Neural cell (in vitro differentiated cells): ENCODE measurements at regions not wholly inside any gene's neighbourhood (a gene's known extent, or its start where the extent isn't known, plus 50 kb on each side); places are given as distances from the start of the nearest gene placed in this dataset.

Experiments
- H2AFZ ChIP-seq: fragments of 200-600, 300-800 bp; sonication (generic), shearing (Covaris generic); 2 replicates; pipeline ENCODE4 v1.6.0; 2014; ENCODE audit warnings: low read depth, mild to moderate bottlenecking, antibody characterized with exemption, low read length, moderate library complexity
- H3F3A ChIP-seq: fragments of 200-600 bp; shearing (Covaris generic); 2 replicates; pipeline ENCODE4 v1.6.1; 2016; ENCODE audit warnings: mild to moderate bottlenecking, moderate library complexity, mixed read lengths, antibody characterized with exemption, low read length; ENCODE audit not compliant: insufficient read depth, poor library complexity, severe bottlenecking
- H3K27ac ChIP-seq: fragments of 200-600, 300-800 bp; sonication (generic), shearing (Covaris generic); 2 replicates; pipeline ENCODE4 v1.5.1; 2014; ENCODE audit warnings: mild to moderate bottlenecking, low read length, moderate library complexity
- H3K27me3 ChIP-seq: fragments of 300-800, 200-600 bp; sonication (generic), shearing (Covaris generic); 2 replicates; pipeline ENCODE4 v1.6.0; 2014; ENCODE audit warnings: mild to moderate bottlenecking, low read depth, low read length, moderate library complexity; ENCODE audit not compliant: insufficient read depth
- H3K36me3 ChIP-seq: fragments of 300-800, 200-600 bp; sonication (generic), shearing (Covaris generic); 2 replicates; pipeline ENCODE4 v1.5.1; 2014; ENCODE audit warnings: mild to moderate bottlenecking, antibody characterized with exemption, low read length, moderate library complexity; ENCODE audit not compliant: insufficient read depth
- H3K4me2 ChIP-seq: fragments of 300-800, 200-600 bp; sonication (generic), shearing (Covaris generic); 2 replicates; pipeline ENCODE4 v1.6.0; 2014; ENCODE audit warnings: mild to moderate bottlenecking, low read length
- H3K4me3 ChIP-seq: fragments of 300-800, 200-600 bp; sonication (generic), shearing (Covaris generic); 2 replicates; pipeline ENCODE4 v1.5.1; 2014; ENCODE audit warnings: mild to moderate bottlenecking, low read length, moderate library complexity
- H3K79me2 ChIP-seq: fragments of 200-600 bp; shearing (Covaris generic); replicated peaks from 2 replicates; pipeline ENCODE4 v1.6.0; 2014; ENCODE audit warnings: mild to moderate bottlenecking, low read length, moderate library complexity; ENCODE audit not compliant: insufficient read depth
- H3K9ac ChIP-seq: fragments of 300-800, 200-600 bp; sonication (generic), shearing (Covaris generic); 2 replicates; pipeline ENCODE4 v1.6.1; 2016; ENCODE audit warnings: mild to moderate bottlenecking, low read length, mixed read lengths
- H3K9me2 ChIP-seq: fragments of 200-600 bp; shearing (Covaris generic); 2 replicates; pipeline ENCODE4 v1.6.1; 2016; ENCODE audit warnings: mild to moderate bottlenecking, low read length, mixed read lengths; ENCODE audit not compliant: insufficient read depth
- H3K9me3 ChIP-seq: fragments of 200-600, 300-800 bp; sonication (generic), shearing (Covaris generic); 2 replicates; pipeline ENCODE4 v1.6.1; 2016; ENCODE audit warnings: mild to moderate bottlenecking, mixed run types, low read length, moderate library complexity, mixed read lengths
- H4K20me1 ChIP-seq: fragments of 200-600 bp; shearing (Covaris generic); 2 replicates; pipeline ENCODE4 v1.6.1; 2016; ENCODE audit warnings: mild to moderate bottlenecking, mixed run types; ENCODE audit not compliant: insufficient read depth
- EP300 ChIP-seq: fragments of 450-650 bp; conservative IDR thresholded peaks from 2 replicates; pipeline ENCODE4 v1.6.1; 2014; ENCODE audit warnings: antibody characterized with exemption, mild to moderate bottlenecking, moderate library complexity; ENCODE audit not compliant: poor library complexity, severe bottlenecking
- EZH2 ChIP-seq: fragments of 200-600, 300-800 bp; shearing (Covaris generic), sonication (generic); IDR thresholded peaks from 2 replicates; pipeline ENCODE4 v1.6.1; 2014; ENCODE audit warnings: antibody characterized with exemption, low read length, borderline replicate concordance, mild to moderate bottlenecking; ENCODE audit not compliant: insufficient read depth, poor library complexity, severe bottlenecking
- MXI1 ChIP-seq: fragments of 450-650 bp; conservative IDR thresholded peaks from 2 replicates; pipeline ENCODE4 v1.6.1; 2014; ENCODE audit warnings: antibody characterized with exemption, mild to moderate bottlenecking; ENCODE audit not compliant: poor library complexity, severe bottlenecking
- POLR2AphosphoS5 ChIP-seq: IDR thresholded peaks from 2 replicates; pipeline ENCODE4 v1.6.1; 2012
- RAD21 ChIP-seq: fragments of 450-650 bp; conservative IDR thresholded peaks from 2 replicates; pipeline ENCODE4 v1.6.1; 2014; ENCODE audit warnings: antibody characterized with exemption, mild to moderate bottlenecking, moderate library complexity
- SMC3 ChIP-seq: fragments of 450-650 bp; conservative IDR thresholded peaks from 2 replicates; pipeline ENCODE4 v1.6.1; 2014; ENCODE audit warnings: antibody characterized with exemption, mild to moderate bottlenecking, moderate library complexity; ENCODE audit not compliant: poor library complexity
- TAF1 ChIP-seq: IDR thresholded peaks from 2 replicates; pipeline ENCODE4 v1.6.1; 2012; ENCODE audit warnings: low read depth
- TF ChIP-seq, protein P1 (sequence below): IDR thresholded peaks from 2 replicates; pipeline ENCODE4 v1.6.1; 2012; ENCODE audit warnings: borderline replicate concordance
- TF ChIP-seq, protein P2 (sequence below): fragments of 450-650 bp; IDR thresholded peaks from 2 replicates; pipeline ENCODE4 v1.5.1; 2014; ENCODE audit warnings: antibody characterized with exemption, mild to moderate bottlenecking, moderate library complexity; ENCODE audit not compliant: poor library complexity, severe bottlenecking

DNA sequence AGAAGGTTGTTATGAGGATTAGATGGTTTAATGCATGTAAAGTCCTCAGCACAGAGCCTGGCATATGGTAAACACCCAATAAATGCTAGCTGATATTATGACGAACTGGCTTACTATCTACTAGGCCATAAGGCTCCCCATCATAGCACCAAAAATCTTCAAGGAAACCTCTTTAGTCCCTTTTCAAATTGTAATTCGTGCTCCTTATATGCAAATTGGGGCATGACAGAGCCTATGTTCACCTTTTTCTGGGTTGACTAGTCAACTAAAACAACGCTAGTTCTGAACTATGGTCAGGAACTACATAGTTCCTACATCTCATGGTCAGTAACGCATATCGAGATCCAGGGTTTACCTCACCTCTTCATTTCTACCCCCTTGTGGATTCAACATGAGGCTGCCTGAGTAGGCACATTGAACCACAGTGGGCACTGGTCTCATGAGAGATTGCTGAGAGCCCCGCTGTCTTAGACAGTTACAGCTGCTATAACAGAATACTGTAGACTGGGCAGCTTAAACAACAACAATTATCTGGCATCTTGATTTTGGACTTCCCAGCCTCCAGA lies 97.2 kb upstream of the TNFAIP3 start:
- H3K9me3 ChIP-seq: no peaks in the 10 kb centered on the region
- H3K4me2 ChIP-seq: no peak overlapping the region
- no peaks in the 10 kb centered on the region for H3K27me3 ChIP-seq
- H3K36me3 ChIP-seq: no peaks in the 10 kb centered on the region
- no peak overlapping the region for H3K9ac ChIP-seq
- H2AFZ ChIP-seq: no peak overlapping the region
- no peaks in the 10 kb centered on the region for H4K20me1 ChIP-seq
- no peaks in the 10 kb centered on the region for H3F3A ChIP-seq
- H3K27ac ChIP-seq: no peak overlapping the region
- H3K4me3 ChIP-seq: no peak overlapping the region
- H3K79me2 ChIP-seq: no peaks in the 10 kb centered on the region
- TF ChIP-seq, protein P1, sequence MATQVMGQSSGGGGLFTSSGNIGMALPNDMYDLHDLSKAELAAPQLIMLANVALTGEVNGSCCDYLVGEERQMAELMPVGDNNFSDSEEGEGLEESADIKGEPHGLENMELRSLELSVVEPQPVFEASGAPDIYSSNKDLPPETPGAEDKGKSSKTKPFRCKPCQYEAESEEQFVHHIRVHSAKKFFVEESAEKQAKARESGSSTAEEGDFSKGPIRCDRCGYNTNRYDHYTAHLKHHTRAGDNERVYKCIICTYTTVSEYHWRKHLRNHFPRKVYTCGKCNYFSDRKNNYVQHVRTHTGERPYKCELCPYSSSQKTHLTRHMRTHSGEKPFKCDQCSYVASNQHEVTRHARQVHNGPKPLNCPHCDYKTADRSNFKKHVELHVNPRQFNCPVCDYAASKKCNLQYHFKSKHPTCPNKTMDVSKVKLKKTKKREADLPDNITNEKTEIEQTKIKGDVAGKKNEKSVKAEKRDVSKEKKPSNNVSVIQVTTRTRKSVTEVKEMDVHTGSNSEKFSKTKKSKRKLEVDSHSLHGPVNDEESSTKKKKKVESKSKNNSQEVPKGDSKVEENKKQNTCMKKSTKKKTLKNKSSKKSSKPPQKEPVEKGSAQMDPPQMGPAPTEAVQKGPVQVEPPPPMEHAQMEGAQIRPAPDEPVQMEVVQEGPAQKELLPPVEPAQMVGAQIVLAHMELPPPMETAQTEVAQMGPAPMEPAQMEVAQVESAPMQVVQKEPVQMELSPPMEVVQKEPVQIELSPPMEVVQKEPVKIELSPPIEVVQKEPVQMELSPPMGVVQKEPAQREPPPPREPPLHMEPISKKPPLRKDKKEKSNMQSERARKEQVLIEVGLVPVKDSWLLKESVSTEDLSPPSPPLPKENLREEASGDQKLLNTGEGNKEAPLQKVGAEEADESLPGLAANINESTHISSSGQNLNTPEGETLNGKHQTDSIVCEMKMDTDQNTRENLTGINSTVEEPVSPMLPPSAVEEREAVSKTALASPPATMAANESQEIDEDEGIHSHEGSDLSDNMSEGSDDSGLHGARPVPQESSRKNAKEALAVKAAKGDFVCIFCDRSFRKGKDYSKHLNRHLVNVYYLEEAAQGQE: no peak
- no peak for TF ChIP-seq RAD21
- no peaks in the 10 kb centered on the region for H3K9me2 ChIP-seq

DNA sequence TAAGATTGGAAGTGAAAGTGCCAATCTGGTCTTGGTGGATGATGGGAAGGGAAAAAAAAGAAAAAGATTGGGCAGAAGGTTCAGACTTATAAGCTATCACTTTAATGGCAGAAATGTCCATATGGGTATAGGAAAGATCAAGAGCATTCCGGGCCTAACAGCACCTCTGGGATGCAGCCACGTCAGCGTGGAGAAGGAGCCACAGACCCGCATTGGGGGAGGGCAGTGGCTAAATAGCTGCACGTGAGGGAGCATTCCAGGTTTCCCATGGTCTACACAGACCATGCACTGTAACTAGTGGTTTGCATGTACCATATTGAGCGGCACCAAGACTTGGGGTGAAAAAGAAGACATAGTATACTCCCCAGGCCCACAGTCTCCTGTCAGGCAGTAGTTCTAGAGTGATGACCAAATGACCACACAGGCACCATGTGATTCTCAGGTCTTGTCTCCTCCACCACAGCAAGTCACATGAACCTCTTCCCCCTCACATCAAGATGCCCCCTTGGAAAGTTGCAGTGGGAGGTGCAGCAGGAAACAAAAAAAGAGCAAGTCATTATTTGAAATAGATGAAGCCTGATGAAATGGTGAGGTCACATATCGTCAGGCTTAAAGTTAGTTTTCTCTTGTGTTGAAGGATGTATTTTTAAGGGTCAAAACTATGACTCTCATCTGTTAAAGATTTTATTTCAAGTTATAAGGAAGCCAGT lies 94.4 kb upstream of the TNFAIP3 start:
- Histone ChIP-seq H3K36me3 (no peaks in the 10 kb centered on the region), H3K4me2 (no peak overlapping the region), H3K9me3 (no peaks in the 10 kb centered on the region), H3K4me3 (no peak overlapping the region), H3K79me2 (no peaks in the 10 kb centered on the region), H3K27me3 (no peaks in the 10 kb centered on the region), H3K9ac (no peak overlapping the region), H3K27ac (no peak overlapping the region), H3K9me2 (no peaks in the 10 kb centered on the region), H3F3A (no peaks in the 10 kb centered on the region), H4K20me1 (no peaks in the 10 kb centered on the region), H2AFZ (no peak overlapping the region)
- TF ChIP-seq RAD21 (no peak), EZH2 (no peak), TAF1 (no peak), POLR2AphosphoS5 (no peak), EP300 (no peak), MXI1 (no peak), SMC3 (no peak)
- TF ChIP-seq, protein P1: no peak
- TF ChIP-seq, protein P2, sequence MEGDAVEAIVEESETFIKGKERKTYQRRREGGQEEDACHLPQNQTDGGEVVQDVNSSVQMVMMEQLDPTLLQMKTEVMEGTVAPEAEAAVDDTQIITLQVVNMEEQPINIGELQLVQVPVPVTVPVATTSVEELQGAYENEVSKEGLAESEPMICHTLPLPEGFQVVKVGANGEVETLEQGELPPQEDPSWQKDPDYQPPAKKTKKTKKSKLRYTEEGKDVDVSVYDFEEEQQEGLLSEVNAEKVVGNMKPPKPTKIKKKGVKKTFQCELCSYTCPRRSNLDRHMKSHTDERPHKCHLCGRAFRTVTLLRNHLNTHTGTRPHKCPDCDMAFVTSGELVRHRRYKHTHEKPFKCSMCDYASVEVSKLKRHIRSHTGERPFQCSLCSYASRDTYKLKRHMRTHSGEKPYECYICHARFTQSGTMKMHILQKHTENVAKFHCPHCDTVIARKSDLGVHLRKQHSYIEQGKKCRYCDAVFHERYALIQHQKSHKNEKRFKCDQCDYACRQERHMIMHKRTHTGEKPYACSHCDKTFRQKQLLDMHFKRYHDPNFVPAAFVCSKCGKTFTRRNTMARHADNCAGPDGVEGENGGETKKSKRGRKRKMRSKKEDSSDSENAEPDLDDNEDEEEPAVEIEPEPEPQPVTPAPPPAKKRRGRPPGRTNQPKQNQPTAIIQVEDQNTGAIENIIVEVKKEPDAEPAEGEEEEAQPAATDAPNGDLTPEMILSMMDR: no peak
